Natural killer cell (primary cell): ENCODE measurements at regions not wholly inside any gene's neighbourhood (a gene's known extent, or its start where the extent isn't known, plus 50 kb on each side); places are given as distances from the start of the nearest gene placed in this dataset.

Experiments
- ATAC-seq, 3 donors: fragments of 150-1000 bp in 2 of 3; fragments of 200-7000 bp in 1 of 3; cut with Tn5 transposase; 1 replicate in 1 of 3; 2 replicates in 2 of 3; pipeline ENCODE4 v1.10.0; 2021; ENCODE audit warnings: mild to moderate bottlenecking in 2 of 3, moderate library complexity in 2 of 3
- DNase-seq, 2 donors: peaks; one replicate each; pipeline versions ENCODE4 v3.0.0 to v3.0.0-alpha.2; 2013 to 2021; ENCODE audit warnings: mixed read lengths in 1 of 2
- H3K27ac ChIP-seq: one replicate; pipeline ENCODE4 v1.5.1; 2013; ENCODE audit warnings: mild to moderate bottlenecking, low read length
- H3K27me3 ChIP-seq: one replicate; pipeline ENCODE4 v1.6.1; 2013; ENCODE audit warnings: low read length; ENCODE audit not compliant: control insufficient read depth, insufficient read depth
- H3K36me3 ChIP-seq: one replicate; pipeline ENCODE4 v1.6.1; 2013; ENCODE audit warnings: low read length; ENCODE audit not compliant: control insufficient read depth, insufficient read depth
- H3K4me1 ChIP-seq: one replicate; pipeline ENCODE4 v1.6.1; 2013; ENCODE audit warnings: low read length; ENCODE audit not compliant: control insufficient read depth, insufficient read depth
- H3K4me3 ChIP-seq: one replicate; pipeline ENCODE4 v1.5.1; 2013; ENCODE audit warnings: low read length
- H3K9me3 ChIP-seq: one replicate; pipeline ENCODE4 v1.6.1; 2013; ENCODE audit warnings: low read length; ENCODE audit not compliant: control insufficient read depth, insufficient read depth
- H3K27ac Mint-ChIP-seq, 2 donors: one replicate each; pipeline ENCODE4 v1.8.0; 2022; ENCODE audit warnings: mild to moderate bottlenecking in 2 of 2, mixed read lengths in 2 of 2, moderate library complexity in 1 of 2
- H3K27me3 Mint-ChIP-seq, 2 donors: one replicate each; pipeline ENCODE4 v1.8.0; 2022; ENCODE audit warnings: low read depth in 2 of 2, mixed read lengths in 2 of 2
- H3K36me3 Mint-ChIP-seq: one replicate; pipeline ENCODE4 v1.8.0; 2022; ENCODE audit warnings: mixed read lengths
- H3K4me1 Mint-ChIP-seq, 2 donors: one replicate each; pipeline ENCODE4 v1.8.0; 2022; ENCODE audit warnings: mixed read lengths in 2 of 2
- H3K4me3 Mint-ChIP-seq: one replicate; pipeline ENCODE4 v1.8.0; 2022; ENCODE audit warnings: mild to moderate bottlenecking, moderate library complexity, mixed read lengths
- H3K9me3 Mint-ChIP-seq, 2 donors: one replicate each; pipeline ENCODE4 v1.8.0; 2022; ENCODE audit warnings: mixed read lengths in 2 of 2
- CTCF ChIP-seq: fragments of 200-600 bp; IDR thresholded peaks from one replicate; pipeline ENCODE4 v1.8.0; 2022; ENCODE audit warnings: antibody characterized with exemption
- WGBS: methylation state at CpG from one replicate; pipeline ENCODE4 v1.1.7; 2013; ENCODE audit warnings: missing lambda C conversion rate; ENCODE audit not compliant: insufficient coverage; 5-methylcytosine and 5-hydroxymethylcytosine counted together
- intact Hi-C: fragments of 100-400 bp; cut with micrococcal nuclease; formaldehyde crosslinking; loops from one replicate; pipeline ENCODE4 v1.14.2; 2022

- Mint-ChIP-seq H3K4me3 (no peak overlapping the region), H3K36me3 (no peaks in the 10 kb centered on the region), H3K9me3 (no peaks in the 10 kb centered on the region), H3K27me3 (peaks cover 0 to 4% of the 10 kb centered on the region in 2 donors), H3K27ac (no peak overlapping the region), H3K4me1 (no peaks in the 10 kb centered on the region)
- TF ChIP-seq CTCF = no peak
- no peaks in the 10 kb centered on the region for H3K4me1 ChIP-seq
- DNase-seq (no peak), ATAC-seq (no peak)
- 67% methylated on average over 2 of the region's 2 CpGs for WGBS
- intact Hi-C loops = no loop called here
- H3K27ac ChIP-seq = no peak overlapping the region
- H3K27me3 ChIP-seq = no peaks in the 10 kb centered on the region
- no peak overlapping the region for H3K4me3 ChIP-seq
- no peaks in the 10 kb centered on the region for H3K9me3 ChIP-seq
- no peaks in the 10 kb centered on the region for H3K36me3 ChIP-seq
These were observed 121.0 kb downstream of the AKR1D1 start for GRCh38 chr7:138196971-138197896.

DNA sequence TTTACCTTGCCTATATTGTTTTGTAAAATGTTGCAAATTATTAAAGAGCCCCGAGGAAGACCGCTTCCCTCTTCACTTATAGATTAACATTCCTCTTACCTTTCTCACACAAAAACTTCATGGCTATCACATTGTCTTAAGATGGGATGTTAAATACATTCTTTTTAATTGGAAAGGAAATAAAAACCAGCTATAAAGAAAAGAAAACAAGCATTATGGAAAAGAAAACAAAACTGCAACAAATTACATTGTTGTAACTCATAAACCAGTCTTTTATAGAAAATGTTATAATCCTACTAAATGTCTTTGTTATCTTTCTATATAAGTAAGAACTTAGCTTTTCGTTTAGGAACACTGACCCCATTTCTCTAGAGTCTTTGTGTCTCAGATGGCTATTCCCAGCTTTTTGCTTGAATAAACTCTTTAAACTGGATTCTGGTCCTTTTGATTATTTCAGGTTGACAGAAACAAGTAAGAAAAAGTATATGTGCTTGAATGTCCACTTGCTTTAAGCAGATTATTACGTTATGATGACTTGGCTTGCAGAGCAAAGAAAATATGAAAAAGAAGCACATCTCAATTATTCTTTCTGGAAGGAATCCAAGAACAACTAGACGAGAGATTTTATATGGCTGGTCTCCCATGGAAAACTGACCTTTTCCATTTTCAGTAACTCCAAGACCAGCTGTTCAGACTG, 128.2 kb downstream of the AKR1D1 start:
- no peaks in the 10 kb centered on the region for H3K9me3 ChIP-seq
- no peak for TF ChIP-seq CTCF
- H3K4me3 ChIP-seq = no peak overlapping the region
- Mint-ChIP-seq H3K27me3 (peaks cover 0 to 2% of the 10 kb centered on the region in 2 donors), H3K27ac (no peak overlapping the region), H3K36me3 (no peaks in the 10 kb centered on the region), H3K4me1 (no peaks in the 10 kb centered on the region), H3K9me3 (no peaks in the 10 kb centered on the region), H3K4me3 (no peak overlapping the region)
- 85% methylated on average over 3 of the region's 5 CpGs for WGBS
- H3K4me1 ChIP-seq = no peaks in the 10 kb centered on the region
- no peaks in the 10 kb centered on the region for H3K36me3 ChIP-seq
- intact Hi-C loops = no loop called here
- DNase-seq = no peak
- no peak for ATAC-seq
- no peaks in the 10 kb centered on the region for H3K27me3 ChIP-seq
- H3K27ac ChIP-seq = no peak overlapping the region

GRCh38 chr7:138204982-138205298, 128.7 kb downstream of the AKR1D1 start:
- H3K4me1 Mint-ChIP-seq = no peaks in the 10 kb centered on the region
- peaks cover 0 to 2% of the 10 kb centered on the region in 2 donors for H3K27me3 Mint-ChIP-seq
- H3K9me3 Mint-ChIP-seq = no peaks in the 10 kb centered on the region
- no peaks in the 10 kb centered on the region for H3K27me3 ChIP-seq
- H3K4me3 ChIP-seq = no peak overlapping the region
- 100% methylated on average over 1 of the region's 2 CpGs for WGBS
- DNase-seq (no peak), ATAC-seq (no peak)
- no peak overlapping the region for H3K27ac Mint-ChIP-seq
- H3K36me3 ChIP-seq = no peaks in the 10 kb centered on the region
- H3K27ac ChIP-seq = no peak overlapping the region
- TF ChIP-seq CTCF = no peak
- H3K4me1 ChIP-seq = no peaks in the 10 kb centered on the region
- H3K4me3 Mint-ChIP-seq = no peak overlapping the region
- H3K36me3 Mint-ChIP-seq = no peaks in the 10 kb centered on the region
- H3K9me3 ChIP-seq = no peaks in the 10 kb centered on the region
- intact Hi-C loops = no loop called here
